Stromal cell of bone marrow (primary cell): ENCODE measurements at regions not wholly inside any gene's neighbourhood (a gene's known extent, or its start where the extent isn't known, plus 50 kb on each side); places are given as distances from the start of the nearest gene placed in this dataset.

ENCODE experiments used
- DNase-seq: peaks from one replicate; pipeline ENCODE4 v3.0.0-alpha.2; 2012; ENCODE audit warnings: low read depth

DNA sequence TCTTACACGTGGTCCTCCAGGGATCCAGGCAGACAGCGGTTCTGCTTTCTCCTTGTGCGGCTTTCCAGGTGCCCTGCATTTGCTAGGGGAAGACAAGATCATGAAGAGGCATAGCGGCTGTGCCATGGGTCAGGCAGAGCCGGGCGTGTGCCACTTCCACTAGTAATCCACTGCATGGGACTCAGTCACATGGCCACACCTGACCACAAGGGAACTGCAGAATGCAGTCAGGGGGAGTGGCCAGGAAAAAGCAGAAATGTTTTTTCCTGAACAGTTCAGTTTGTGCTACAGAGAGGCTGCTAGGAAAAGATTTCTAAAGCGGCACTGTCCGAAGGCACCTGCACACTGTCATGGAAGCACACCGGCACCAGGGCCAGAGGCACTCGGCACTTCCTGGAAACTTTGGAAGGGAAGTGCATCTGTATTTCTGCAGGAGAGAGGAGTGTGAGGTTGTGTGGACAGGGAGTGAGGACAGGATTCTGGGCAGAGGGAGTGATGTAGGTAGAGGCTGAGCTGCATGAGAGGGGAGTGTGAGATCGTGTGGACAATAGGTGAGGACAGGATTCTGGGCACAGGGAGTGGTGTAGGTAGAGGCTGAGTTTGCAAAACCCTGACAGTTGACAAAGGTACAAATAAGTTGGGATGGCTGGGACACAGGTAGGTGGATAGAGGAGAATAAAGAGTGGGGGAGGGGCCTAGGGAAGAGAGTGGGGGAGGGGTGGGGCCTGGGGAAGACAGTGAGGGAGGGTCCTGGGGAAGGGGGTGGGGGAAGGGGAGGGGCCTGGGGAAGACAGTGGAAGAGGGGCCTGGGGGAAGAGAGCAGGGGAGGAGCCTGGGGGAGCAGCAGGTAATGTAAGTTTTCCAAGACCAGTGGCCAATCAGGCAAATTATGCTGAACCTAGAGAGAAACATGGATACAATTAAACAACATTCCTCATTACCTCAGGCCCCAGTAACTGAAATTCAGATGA is 1436.3 kb downstream of the TBC1D22A start:
- DNase-seq = no peak

DNA sequence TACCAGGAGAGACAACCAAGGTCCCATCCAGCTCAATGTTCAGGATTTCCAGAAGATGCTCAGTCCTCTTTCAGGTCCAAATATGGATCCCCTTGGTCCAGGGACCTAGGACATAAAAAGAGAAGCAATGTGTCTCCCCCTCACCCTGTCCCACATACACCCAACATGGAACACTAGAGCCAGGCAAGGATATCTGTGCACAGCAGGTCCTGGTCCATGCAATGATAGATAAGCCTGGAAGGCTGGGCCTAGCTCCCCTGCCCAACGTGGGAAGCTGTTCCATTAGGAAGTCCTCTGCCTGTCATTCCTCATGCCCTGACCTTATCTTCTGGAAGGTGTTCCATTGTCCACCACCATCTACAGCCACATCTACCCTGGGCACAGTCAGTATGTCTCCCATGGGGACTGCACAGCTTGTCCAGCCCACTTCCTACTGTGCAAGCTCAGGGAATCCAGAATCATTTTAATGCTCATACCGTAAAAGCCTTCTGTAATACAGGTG is 1434.8 kb downstream of the TBC1D22A start:
- no peak for DNase-seq

GRCh38 chr22:48192920-48193319 is 1430.5 kb downstream of the TBC1D22A start:
- no peak for DNase-seq

DNA sequence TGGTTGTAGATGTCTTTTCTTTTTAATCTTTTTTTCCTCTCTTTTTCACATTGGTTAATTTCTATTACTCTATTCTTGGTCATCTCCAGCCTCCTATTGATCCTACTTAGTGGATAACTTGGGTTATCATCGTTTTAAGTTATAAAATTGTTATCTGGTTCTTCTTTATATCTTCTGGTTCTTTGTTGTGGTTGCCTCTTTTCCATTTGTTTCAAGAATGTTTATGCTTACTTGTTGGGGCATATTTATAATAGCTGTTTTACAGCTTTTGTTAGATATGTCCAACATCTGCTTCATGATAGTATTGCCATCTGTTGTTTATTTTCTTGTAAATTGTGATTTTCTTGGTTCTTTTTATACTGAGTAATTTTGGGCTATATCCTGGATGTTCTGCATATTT is 1429.6 kb downstream of the TBC1D22A start:
- no peak for DNase-seq

DNA sequence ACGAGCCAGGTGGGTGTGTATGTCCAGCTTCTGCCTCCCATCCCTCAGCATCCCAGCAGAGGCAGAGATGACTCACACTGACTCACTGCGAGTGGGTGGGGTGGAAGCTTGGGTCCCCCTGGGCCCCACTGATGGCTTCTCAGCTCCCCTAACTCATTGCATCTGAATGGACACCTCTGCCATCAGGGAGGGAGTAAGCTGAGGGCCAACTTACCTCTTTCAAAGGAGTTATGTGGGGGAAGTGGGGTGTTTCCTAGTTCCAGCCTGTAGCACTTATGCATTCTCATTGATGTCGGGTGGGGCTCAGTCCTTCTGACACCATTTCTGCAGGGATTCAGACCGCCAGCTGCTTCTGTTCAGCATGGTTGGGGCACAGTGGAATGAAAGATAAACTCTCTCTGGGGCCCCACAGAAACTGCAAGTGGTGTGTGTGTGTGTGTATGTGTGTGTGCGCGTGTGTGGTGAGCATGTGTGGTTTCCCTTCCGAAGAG is 1425.8 kb downstream of the TBC1D22A start:
- no peak for DNase-seq

DNA sequence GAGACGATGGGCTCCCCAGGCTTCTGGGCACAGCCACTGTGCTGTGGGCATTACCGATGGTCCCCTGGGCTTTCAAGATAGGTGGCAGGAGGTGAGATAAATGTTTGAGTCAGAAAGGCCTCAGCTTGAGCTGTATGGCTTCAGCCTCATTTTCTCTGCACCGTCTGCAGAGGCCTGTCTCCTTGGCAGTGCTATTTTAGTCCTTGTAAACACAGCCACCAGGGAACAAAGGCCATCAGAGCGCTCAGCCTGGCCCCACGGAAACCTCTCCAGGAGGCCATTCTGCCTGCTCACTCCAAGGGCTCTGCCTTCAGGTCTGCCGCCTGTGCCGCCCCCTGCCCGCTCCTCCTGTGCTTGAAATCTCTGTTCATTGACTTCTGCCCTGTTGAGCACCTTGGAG is 1424.9 kb downstream of the TBC1D22A start:
- DNase-seq = no peak

DNA sequence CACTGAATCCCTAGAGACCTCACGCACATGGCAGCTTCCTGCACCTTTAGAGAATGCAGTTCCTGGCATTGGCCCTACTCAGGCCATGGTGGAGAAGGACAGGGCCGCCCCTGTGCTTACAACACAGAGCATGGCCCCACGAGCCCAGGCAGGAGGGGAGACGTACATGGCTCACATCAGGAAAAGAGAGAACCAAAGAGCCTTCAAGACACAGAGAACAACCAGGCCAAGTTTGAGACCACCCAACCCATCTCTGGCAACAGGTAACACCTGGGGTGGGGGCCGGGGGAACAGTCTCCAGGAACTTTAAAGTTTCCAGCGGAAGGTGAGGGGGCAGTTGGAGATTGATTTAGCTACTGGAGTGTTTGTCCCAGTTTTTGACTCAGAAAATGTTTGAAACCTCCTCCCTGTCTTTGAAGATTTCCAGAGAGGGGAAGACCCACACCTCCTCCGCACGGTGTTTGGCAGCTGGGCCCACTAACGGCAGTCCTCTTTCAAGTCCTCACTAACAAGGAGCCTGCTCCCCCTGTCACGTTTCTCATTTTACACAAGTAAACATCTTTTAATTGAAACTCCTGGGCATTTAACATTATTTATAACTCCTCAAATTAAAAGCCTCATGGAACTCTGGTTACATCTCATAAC is 1423.8 kb downstream of the TBC1D22A start:
- DNase-seq = no peak

DNA sequence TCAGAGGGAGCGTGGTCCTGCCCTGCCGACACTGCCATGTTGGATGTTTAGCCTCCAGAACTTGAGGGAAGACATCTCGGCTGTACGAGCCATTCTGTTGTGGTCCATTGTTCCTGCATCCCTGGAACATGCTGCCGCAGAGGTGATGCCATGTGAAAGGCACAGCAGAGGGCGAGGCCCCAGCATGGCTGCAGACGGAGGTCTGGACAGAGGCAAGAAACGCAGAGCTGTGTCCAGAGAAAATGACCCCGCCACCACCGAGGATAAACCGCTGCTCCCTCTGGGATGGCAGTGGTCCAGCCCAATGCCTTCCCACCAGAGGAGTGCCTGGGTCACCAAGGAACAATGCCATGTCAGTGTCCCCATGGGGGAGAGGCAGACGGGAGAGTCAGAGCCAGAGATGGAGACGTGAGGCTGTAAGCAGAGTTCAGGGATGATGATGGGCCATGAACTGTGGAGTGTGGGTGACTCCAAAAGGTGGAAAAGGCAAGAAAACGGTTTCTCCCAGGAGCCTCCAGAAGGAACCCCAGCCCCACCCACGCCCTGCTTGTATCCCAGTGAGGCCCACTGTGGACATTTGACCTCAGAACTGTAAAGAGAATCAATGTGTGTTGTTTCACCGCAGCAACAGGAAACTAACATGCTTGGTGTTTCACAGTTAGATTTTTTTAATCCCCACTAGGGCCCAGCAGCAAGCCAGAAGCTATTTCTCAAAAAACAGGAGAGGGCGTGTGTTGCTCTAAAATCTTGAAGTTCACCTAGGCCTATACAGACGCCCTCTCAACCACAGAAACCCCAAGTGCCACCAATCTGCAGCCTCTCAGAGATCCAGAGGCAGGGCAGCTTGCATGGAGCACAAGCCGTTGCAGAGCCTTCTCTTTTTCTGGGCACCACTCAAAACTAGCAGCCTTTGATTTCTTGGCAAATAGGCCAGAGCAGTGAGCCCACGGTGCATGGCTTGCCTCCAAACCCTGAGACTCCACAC is 1422.9 kb downstream of the TBC1D22A start:
- no peak for DNase-seq

DNA sequence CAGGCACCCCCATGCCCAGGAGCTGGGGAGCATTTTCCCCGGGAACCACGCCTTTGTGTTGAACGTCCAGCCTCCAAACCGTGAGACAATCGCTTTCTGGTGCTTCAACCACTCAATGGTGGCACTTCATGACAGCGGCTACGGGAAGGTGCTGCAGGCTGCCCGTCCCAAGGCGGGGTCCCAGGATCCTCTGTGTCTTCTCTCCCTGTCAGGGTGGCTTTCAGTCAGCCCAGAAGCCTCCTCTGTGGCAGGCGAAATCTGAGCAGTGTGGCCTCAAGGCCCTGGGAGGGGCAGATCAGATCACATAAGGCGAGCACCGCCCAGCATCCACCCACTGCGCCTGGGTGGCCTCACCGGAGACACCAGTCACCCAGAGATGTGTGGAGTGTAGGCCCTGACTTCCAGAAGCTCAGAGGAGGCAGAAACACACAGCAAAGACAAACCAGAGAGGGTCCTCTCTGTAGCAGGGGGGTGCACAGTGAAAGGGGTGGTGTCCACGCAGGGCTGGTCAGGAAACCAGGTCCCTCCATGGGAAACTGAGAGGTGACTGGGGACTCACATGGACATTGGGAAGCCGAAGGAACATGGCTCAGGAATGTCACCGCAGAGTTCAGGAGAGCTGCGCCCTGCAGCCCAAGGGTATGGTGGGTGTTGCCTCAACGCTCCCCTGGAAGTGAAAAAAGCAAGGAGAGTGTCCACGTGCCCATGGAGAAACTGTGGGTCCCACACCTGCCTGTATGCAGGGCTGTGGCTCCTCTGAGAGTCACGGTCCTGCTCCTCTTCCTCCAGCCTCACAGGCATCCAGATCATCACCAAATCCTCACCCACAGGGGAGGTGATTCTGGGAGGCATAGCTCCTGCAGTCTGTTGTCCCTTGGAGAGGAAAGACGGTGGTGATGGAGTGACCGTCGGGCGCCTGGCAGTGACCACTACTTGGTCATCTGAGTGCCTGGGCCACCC is 1420.7 kb downstream of the TBC1D22A start:
- no peak for DNase-seq

DNA sequence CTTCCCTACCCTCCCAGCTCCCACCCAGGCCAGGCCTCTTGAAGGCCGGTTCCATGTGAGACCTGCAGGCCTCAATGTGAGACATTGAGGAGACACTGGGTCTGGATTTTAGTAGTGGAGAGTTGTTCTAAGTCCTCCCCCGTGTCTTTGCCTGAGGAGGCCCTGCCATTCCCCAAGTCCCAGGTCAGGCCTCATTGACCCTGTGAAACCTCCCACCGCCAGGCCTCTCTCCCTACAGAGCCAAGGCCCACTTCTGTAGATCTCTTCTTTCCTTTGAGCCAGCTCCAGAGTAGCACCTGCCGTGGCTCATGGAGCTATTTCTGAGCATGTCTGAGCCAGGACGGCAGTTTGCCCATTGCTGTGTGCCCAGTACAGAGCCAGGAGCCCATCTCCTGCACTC is 1419.6 kb downstream of the TBC1D22A start:
- DNase-seq = no peak

- no peak for DNase-seq
These were observed 1419.0 kb downstream of the TBC1D22A start for GRCh38 chr22:48181263-48181955.

DNA sequence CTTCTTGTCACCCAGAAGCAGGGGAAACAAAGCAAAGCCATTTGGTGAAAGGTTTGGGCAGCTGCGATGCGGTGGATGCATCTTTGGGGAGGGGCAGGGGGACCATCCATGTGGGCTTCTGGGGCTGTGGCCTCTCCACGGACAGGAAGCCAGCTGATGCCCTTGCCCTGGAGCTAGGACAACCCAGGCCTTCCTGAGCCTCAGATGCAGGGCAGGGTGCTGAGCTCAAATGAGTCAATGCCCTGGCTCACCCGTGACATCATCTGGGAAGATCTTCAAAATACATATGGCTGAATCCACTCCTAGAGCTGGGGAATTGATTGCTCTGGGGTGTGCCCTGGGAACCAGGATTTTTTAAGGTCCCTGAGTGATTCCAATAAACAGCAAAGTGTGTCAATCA is 1418.2 kb downstream of the TBC1D22A start:
- no peak for DNase-seq

- DNase-seq = no peak
These were observed 1417.4 kb downstream of the TBC1D22A start for GRCh38 chr22:48179571-48180546.

DNA sequence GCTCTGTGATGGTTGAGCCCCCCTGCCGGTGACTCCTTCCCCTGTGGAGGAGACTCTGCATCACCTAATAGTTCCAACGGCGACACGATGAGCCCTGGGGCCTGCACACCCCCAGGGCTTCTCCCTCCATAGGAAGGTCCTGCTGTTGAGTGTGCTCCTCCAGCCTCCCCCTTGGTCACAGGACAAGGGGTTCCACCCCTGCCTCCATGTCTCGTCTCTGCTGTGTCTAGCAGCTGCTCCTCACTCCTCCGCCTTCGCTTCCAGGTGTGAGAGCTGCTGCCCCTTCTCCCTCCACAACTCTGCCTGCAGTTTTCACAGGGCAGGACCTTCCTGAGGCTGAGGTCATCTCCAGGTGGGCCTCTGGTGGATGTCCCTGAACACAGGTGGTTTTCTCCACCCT is 1416.1 kb downstream of the TBC1D22A start:
- no peak for DNase-seq

DNA sequence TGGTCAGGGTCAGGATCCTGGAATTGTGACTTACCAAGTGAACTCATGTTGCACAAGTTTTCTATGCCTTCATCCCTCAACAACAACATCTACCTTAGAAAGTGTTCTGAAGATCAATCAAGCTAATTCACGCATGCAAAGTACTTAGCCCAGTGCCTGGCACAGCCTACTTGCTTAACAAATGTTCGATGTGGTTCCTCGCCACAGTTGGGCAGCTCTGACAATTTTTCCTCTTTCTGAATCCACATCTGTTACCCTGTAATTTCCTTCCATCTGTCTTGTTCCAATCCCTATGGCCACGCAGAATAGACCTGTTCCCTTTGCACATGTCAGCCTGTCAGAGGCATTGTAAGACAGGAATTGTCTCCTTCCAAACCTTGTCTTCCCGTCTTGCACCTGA is 1415.2 kb downstream of the TBC1D22A start:
- DNase-seq = no peak

- DNase-seq = no peak
These were observed 1413.3 kb downstream of the TBC1D22A start for GRCh38 chr22:48175721-48176120.

DNA sequence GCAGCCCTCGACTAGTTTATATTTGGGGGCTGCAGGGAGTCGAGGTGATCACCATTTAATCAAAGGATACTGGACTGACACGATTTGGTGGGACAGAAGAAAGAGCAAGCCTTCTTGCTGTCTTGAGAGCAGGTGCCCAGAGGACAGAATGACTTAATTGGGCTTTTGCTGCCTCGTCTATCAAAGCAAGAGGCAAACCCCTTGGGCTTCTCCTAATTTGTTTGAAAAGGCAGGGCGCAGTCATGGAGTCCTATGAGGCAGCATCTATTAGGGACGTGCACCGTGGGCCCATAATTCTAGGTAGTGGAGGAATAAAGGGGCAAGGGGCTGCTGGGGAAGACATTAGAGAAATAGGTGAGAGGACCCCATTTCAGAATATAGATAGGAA is 1411.3 kb downstream of the TBC1D22A start:
- no peak for DNase-seq

GRCh38 chr22:48173061-48173772 is 1410.8 kb downstream of the TBC1D22A start:
- no peak for DNase-seq
